HG02981 (cell line): ENCODE measurements at regions not wholly inside any gene's neighbourhood (a gene's known extent, or its start where the extent isn't known, plus 50 kb on each side); places are given as distances from the start of the nearest gene placed in this dataset.
"Not testable (repeated sequence)": the region's sequence is repeated elsewhere in the genome, so short reads cannot be mapped to it uniquely, and the experiment has no call there.

ENCODE experiments used
- ATAC-seq: cut with Tn5 transposase; IDR thresholded peaks from one replicate; pipeline ENCODE4 v1.9.1; 2021; ENCODE audit warnings: mild to moderate bottlenecking, moderate library complexity; ENCODE audit not compliant: unreplicated experiment

DNA sequence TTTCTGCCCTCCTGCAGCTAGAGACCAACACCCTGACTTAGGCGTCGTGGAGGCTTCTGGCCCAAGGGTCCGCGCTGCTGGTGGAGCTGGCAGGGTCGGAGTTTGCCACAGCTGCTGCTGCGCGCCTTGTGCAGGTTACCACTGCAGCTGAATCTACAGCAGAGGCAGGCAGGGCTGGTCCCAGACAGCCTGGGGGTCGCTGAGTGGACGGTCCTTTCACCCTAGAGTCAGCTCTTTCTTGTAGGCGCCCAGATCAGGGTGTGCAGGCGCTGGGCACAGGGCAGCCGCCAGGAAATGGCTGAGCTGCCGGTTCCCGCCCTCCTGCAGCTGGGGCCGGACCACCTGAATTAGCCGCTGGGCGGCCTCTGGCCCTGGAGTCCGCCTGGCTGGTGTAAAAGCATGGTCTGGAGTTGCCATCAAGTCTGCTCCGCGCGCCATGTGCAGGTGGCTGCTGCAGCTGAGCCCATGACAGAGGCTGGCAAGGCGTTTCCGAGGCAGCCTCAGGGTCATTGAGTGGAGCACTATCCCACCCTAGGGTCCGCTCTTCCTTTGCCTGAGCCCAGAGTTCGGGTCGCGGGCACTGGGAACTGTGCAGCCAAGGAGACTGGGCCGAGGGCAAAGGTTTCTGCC lies 144.3 kb downstream of the CCDC74A start:
- not testable (repeated sequence) for ATAC-seq

DNA sequence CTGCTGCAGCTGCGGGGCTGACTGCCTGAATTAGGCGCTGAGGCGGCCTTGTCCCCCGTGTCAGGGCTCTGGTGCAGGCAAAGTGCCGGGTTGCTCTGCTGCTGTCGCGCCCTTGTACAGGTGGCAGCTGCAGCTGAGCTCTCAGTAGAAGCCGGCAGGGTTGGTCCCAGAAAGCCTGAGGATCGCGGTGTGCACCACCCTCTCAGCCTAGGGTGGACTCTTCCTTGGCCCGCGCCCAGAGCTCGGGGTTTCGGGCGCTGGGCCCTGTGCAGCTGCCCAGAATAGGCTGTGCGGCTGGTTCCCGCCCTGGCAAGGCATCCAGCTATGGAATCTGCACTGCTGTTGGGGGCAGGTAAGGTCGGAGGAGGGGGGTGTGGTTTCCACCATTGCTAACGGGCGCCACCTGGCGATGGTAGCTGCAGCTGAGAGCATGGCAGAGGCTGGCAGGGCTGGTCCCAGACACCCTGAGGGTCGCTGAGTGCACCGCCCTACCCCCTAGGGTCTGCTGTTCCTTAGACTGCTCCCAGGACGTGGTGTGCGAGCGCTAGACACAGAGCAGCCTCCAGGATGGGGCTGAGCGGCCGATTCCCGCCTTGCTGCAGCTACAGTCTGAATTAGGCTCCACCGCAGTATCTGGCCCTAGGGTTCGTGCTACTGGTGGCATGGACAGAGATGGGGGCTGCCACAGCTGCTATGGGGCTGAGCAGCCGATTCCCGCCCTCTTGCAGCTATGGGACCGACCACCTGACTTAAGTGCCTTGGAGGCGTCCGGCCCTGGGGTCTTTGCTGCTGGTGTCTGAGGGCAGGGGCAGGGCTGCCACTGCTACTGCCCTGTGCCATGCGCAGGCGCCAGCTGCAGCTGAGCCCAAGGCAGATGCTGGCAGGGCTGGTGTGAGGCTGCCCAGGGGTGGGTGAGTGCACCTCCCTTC lies 145.0 kb downstream of the CCDC74A start:
- ATAC-seq: peak; percentile 82

DNA sequence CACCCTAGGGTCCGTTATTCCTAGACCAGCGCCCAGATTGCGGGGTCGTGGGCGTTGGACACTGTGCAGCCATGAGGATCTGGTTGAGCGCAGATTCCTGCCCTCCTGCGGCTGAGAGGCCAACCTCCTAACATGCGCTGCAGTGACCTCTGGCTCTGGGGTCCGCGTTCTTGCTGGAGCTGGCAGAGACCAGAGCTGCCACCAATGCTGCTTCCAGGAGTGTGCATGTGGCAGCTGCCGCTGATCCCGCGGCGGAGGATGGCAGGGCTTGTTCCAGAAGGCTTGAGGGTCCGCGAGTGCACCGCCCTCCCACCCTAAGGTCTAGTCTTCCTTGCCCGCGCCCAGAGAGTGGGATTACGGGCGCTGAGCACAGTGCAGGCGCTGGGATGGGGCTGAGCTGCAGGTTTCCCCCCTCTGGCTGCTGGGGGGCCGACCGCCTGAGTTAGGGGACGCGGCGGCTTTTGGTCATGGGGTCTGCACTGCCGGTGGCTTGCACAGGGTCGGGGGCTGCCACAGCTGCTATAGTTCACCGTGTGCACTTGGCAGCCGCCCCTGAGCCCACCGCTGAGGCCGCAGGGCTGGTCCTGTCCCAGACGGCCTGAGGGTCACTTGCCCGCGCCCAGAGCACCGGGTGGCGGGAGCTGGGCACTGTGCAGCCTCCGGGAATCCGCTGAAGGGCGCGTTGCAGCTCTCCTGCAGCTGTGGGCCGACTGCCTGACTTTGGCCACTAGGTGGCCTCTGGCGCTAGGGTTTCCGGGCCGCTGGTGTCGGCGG lies 145.9 kb downstream of the CCDC74A start:
- ATAC-seq: peak; percentile 92

DNA sequence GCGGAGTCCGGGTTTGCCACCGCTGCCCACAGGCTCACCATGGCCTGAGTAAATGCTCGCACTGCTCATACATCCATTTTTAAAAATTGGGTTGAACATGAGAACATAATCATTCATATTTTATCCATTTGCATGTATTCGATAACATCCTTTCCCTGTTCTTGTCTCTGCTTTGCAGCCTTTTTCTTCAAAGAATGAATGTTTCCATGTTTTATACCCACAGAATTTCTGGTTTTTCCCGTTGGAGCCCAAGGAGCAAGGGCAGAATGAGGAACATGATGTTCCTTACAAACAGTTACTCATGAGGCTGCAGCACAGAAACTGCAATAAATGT lies 146.5 kb downstream of the CCDC74A start:
- no peak for ATAC-seq

DNA sequence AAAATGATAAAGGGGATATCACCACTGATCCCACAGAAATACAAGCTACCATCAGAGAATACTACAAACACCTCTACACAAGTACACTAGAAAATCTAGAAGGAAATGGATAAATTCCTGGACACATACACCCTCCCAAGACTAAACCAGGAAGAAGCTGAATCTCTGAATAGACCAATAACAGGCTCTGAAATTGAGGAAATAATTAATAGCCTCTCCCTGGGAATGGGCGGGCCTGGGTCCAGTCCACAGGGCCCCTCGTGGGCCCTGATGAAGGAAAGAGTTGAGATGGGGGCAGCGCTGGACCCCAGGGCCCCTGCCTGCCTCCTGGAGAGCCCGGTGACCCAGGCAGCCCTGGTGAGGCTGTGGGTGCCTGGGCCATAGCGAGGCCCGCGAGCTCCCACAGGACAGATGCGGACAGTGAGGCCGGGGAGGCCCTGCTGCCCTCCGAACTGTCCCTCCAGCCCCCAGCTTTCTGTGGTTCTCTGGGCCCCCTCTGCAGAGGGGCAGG lies 154.0 kb downstream of the CCDC74A start:
- ATAC-seq: peak; percentile 10

DNA sequence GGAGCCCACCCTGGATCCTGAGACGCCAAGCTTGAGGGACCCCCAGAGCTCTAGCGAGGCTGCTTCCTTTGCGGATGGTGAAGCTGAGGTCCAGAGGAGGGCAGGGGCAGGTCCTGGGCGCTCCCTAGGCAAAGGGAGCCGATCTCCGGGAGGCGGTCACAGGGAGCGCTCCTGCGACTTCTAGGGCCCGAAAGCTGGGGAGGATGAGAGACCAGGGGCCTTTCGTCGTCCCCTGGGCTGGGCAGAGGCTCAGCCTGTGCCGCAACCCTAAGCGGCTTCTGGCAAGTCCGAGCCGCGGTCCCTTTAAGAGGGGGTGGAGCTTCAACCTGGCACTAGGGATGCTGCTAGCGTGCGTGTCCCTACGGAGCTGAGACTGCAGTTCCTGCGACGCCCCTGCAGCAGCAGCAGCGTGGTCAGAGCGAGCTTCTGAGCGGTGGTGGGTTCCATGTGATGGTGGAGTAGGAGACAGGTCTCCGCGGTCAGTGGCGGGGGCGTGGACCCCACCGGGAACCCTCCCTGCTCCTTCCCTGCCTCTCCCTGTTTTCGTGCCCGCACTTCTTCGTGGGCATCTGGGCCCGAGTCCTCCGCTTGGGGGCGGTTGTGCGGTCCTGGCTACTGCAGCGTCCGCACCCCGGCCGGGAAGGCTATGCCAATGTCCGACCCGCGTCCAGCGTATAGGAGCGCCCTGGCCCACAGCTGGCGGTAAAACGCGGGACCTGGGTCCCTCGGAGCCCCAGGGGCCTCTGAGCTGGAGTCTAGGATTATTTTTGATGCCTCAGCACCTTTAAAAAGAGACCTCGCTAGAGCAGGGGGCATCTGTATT lies 154.6 kb downstream of the CCDC74A start:
- peak; percentile 99 for ATAC-seq

DNA sequence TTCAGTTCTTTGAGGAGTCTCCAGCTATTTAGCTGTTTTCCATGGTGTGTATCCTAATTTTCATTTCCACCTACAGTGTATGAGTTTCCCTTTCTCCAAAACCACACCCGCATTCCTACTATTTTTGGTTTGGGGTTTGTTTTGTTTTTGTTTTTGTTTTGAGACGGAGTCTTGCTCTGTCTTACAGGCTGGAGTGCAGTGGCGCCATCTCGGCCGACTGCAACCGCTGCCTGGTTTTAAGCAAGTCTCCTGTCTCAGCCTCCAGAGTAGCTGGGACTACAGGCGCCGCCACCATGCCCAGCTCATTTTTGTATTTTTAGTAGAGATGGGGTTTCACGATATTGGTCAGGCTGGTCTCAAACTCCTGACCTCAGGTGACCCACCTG lies 155.2 kb downstream of the CCDC74A start:
- peak; percentile 23 for ATAC-seq

DNA sequence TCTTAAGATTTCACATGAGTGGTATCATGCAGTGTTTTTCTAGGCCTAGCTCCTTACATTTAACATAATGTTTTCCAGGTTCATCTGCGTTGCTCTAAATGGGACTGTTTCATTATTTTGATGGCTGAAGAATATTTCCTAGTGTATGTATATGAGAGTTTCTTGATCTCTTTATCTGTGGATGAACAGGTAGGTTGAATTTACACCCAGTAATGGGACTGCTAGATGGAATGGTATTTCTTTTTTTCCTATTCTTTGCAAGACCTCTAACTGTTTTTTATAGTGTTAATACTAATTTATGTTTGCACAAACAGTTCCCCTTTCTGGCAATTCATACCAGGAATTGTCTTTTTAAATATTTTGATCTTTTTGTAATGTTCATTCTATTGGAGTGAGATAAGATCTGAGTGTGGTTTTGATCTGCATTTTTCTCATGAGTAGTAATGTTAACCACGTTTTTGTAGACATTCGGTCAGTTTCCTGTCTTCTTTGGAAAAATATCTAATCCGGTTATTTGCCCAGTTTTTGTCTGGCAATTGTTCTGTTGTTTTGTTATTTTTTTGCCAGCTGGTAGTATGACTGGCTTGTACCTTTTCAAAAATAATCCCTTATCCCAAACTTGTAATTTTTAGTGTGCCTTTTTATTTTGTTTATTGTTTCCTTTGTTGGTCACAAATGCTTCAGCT lies 157.1 kb downstream of the CCDC74A start:
- not testable (repeated sequence) for ATAC-seq

DNA sequence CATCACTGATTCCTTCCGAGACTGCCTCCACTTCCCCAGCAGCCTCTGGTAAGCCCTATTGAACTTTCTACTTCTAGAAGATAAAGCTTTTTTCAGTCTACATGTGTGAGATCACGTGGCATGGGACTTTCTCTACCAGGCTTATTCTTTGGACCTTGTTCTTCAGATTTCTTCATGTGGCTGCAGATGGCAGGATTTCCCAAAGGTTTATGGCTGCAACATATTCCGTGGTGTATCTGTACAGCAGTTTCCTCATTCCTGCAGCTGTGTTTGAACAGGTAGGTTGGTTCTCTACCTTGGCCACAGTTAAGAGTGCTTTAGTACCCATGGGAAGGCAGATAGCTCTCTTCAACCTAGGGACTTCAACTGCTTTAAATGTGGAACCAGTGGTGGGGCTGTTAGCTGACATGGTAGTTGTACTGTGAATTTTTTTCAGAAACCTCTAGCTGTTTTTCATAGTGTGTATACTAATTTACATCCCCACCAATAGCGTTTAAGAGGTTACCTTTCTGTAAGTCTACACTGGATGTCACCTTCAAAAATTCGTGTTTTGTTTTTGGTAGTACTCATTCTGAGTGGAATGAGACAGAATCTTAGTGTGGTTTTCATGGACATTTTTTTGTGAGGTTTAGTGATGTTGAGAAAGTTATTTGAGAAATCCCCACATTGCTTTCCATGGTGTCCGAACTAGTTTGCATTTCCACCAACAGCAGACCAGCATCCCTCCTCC lies 158.6 kb downstream of the CCDC74A start:
- ATAC-seq: not testable (repeated sequence)

DNA sequence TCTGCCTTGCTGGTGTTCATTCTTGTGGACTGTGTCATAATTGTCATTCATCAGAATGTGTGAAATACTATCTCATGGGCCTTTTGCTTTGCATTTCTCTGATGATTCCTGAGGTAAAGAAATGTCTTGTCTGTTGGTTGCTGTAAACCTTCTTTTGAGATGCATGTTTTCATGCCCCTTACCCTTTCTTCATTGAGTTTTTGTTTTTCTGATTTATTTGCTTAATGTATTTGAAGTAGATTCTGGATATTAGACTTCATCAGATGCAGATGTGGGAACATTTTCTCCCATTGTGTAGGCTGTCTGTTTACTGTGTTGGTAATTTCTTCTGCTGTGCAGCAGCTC lies 159.2 kb downstream of the CCDC74A start:
- not testable (repeated sequence) for ATAC-seq

DNA sequence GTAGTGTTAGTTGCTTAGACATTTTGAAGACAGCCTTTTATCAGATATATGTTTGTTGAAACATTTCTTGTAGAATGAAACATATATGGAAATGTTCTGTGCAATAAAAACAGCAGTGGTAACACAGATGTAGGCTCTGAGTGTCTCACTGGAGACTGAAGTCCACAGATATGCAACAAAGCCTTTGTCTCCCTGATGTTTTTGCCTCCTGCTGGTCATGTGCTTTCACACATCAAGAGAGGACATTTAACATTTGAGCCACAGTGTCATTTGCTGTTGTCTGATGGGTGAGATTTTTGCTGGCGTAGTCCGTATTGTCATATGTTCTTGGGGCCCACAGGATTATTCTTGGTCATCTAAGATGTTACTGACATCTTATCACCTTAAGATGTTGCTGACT lies 161.4 kb downstream of the CCDC74A start:
- not testable (repeated sequence) for ATAC-seq

DNA sequence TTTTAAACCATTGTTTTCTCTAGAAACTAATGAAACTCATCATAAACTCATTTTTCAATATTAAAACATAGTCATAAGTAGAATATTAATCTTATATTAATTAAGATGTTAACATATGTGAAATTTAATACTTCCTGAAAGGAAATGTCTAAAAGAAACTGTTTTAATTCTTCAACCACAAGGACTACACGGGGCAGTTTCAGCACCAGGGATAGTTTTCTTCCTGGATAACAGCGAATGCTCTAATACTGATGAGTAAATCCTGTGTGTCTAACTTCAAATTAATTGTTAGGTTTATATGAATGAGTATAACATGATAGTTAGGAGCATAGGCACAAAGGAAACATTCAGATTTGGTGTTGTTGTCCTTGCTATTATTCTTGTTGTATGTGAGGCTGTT lies 183.6 kb downstream of the CCDC74A start:
- not testable (repeated sequence) for ATAC-seq

DNA sequence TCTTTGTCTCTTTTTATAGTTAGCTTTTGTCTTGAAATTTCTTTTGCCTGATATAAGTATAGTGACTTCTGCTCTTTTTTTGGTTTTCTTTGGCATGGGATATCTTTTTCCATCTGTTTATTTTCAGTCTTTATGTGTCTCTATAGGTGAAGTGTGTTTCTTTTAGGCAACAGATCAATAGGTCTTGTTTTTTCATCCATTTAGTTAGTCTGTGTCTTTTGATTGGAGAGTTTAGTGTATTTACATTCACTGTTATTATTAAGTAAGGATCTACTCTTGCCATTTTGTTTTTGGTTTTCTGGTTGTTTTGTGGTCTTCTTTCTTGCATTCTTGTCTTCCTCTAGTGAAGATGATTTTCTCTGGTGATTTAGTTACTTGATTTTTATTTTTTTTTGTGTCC lies 190.2 kb downstream of the CCDC74A start:
- not testable (repeated sequence) for ATAC-seq

DNA sequence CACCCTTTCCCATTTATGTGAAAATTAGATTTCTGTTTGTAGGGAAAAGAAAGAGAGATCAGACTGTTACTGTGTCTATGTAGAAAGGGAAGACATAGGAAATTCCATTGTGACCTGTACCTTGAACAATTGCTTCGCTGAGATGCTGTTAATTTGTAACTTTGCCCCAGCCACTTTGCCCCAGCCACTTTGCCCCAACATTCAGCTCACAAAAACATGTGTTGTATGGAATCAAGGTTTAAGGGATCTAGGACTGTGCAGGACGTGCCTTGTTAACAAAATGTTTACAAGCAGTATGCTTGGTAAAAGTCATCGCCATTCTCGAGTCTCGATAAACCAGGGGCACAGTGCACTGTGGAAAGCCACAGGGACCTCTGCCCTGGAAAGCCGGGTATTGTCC lies 193.5 kb downstream of the CCDC74A start:
- not testable (repeated sequence) for ATAC-seq

DNA sequence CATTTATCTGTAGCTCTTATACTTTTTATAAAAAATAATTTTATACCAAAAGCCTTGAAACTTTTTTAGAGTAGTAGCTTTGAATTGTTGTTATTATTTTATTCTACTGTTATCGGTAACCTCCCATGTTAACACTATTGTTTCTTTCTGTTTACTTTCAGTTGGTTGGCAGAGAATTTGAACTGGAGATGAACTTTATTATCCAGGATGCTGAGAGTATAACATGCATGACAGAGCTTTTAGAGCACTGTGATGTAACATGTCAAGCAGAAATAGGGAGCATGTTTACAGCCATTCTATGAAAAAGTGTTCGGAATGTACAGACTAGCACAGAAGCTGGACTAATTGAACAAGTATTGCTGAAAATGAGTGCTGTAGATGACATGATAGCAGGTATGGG lies 194.6 kb downstream of the CCDC74A start:
- not testable (repeated sequence) for ATAC-seq

DNA sequence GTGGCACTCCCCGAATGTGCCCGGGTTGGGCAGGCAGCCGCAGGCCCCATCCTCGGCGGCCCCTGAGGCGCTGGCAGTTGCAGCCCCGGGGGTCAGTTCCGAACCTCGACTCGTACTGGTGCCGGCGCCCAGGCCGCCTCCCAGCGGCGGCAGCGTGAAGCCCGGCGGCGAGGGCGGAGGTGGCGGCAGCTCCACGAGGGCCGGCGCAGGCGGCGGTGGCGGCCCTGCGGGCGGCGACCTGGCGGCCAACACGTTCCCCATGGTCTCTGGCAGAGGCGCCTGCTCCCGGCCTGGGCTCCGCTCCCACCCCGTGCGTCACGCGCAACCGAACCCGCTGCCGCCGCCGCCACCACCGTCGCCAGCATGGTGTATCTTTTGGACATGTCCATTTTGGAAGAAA lies 196.3 kb downstream of the CCDC74A start:
- no peak for ATAC-seq

DNA sequence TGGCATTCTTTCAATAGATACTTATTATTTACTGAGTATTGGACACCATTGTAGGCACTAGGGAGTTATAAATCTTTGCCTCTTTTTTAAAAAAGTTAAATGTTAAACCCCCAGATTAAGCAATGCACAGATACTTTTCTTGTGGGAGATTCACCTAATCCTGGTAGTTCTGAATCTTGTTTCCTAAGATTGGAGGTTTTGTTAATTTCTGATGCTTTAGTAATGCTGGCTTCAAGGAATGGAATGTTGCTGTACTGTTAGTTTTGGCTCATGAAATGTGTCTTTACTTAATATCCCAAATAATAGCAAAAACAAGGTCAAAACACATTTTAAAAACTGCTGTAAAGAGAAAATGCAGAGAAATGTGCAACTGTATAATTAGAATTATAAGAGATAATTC lies 200.8 kb downstream of the CCDC74A start:
- ATAC-seq: not testable (repeated sequence)

DNA sequence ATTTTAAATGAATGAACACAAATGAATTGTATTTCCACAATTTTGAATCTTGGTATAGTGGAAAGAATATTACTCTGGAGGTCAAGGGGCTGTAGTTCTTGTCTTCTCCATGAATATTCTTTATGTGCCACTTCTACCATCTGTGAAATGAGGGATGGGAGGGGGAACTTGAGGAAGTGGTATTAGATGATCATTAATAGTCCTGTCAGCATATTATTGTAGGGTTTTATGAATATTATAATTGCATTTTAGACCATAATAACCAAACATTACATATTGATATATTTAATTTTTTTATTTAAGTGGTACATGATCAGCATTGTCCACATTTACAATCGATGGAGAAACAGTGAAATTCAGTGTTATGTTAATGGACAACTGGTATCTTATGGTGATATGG lies 205.8 kb downstream of the CCDC74A start:
- not testable (repeated sequence) for ATAC-seq

DNA sequence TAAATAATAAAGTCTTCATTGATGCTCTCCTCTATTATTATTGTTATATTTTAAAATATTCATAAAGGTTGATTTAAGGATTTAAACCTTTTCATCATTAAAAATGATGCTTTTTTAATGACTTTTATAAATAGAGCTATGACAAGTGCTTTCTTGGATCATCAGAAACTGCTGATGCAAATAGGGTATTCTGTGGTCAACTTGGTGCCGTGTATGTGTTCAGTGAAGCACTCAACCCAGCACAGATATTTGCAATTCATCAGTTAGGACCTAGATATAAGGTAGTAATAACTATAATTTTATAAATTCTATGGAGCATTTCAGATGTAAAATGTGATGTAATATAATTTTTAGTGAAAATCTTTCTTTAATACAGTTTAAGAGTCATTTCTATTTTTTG lies 208.7 kb downstream of the CCDC74A start:
- peak; percentile 96 for ATAC-seq
